Astrocyte (in vitro differentiated cells and primary cell): ENCODE measurements at regions not wholly inside any gene's neighbourhood (a gene's known extent, or its start where the extent isn't known, plus 50 kb on each side); places are given as distances from the start of the nearest gene placed in this dataset.

Experiments
- DNase-seq: peaks from one replicate; pipeline ENCODE4 v3.0.0-alpha.2; 2010; ENCODE audit warnings: low read depth
- FAIRE-seq: peaks from 2 replicates; lab custom pipeline; 2011; peaks lifted over from hg19 to GRCh38; lab: Jason Lieb, UNC
- H2AFZ ChIP-seq: 2 replicates; pipeline ENCODE4 v1.6.0; 2012; ENCODE audit warnings: low read depth, low read length, inconsistent platforms
- H3K27ac ChIP-seq: 2 replicates; pipeline ENCODE4 v1.5.1; 2011; ENCODE audit warnings: low read depth, low read length, inconsistent platforms
- H3K27me3 ChIP-seq: 2 replicates; pipeline ENCODE4 v1.6.0; 2011; ENCODE audit warnings: low read length, inconsistent platforms; ENCODE audit not compliant: insufficient read depth
- H3K36me3 ChIP-seq: 2 replicates; pipeline ENCODE4 v1.5.1; 2011; ENCODE audit warnings: low read length, inconsistent platforms; ENCODE audit not compliant: insufficient read depth
- H3K4me1 ChIP-seq: 2 replicates; pipeline ENCODE4 v1.5.1; 2011; ENCODE audit warnings: low read length, inconsistent platforms; ENCODE audit not compliant: insufficient read depth
- H3K4me2 ChIP-seq: 2 replicates; pipeline ENCODE4 v1.6.0; 2012; ENCODE audit warnings: low read length, inconsistent platforms
- H3K4me3 ChIP-seq: 2 replicates; pipeline ENCODE4 v1.5.1; 2011; ENCODE audit warnings: low read depth, mild to moderate bottlenecking, low read length, inconsistent platforms; ENCODE audit not compliant: insufficient read depth
- H3K79me2 ChIP-seq: 2 replicates; pipeline ENCODE4 v1.6.0; 2012; ENCODE audit warnings: mild to moderate bottlenecking, low read length, inconsistent platforms; ENCODE audit not compliant: insufficient read depth
- H3K9ac ChIP-seq: 2 replicates; pipeline ENCODE4 v1.6.0; 2012; ENCODE audit warnings: mild to moderate bottlenecking, low read length, inconsistent platforms
- H3K9me3 ChIP-seq: 2 replicates; pipeline ENCODE4 v1.5.1; 2012; ENCODE audit warnings: low read depth, mild to moderate bottlenecking, low read length, inconsistent platforms; ENCODE audit not compliant: insufficient read depth
- H4K20me1 ChIP-seq: 2 replicates; pipeline ENCODE4 v1.6.0; 2012; ENCODE audit warnings: low read length, inconsistent platforms; ENCODE audit not compliant: insufficient read depth
- H3K27ac Mint-ChIP-seq: one replicate; pipeline ENCODE4 v1.8.0; 2021; ENCODE audit warnings: mild to moderate bottlenecking, mixed read lengths; ENCODE audit not compliant: unreplicated experiment
- H3K27me3 Mint-ChIP-seq: one replicate; pipeline ENCODE4 v1.8.0; 2021; ENCODE audit warnings: low read depth, mixed read lengths; ENCODE audit not compliant: unreplicated experiment
- H3K36me3 Mint-ChIP-seq: one replicate; pipeline ENCODE4 v1.8.0; 2021; ENCODE audit warnings: low read depth, mixed read lengths; ENCODE audit not compliant: unreplicated experiment
- H3K4me1 Mint-ChIP-seq: one replicate; pipeline ENCODE4 v1.8.0; 2021; ENCODE audit warnings: low read depth, mixed read lengths; ENCODE audit not compliant: unreplicated experiment
- H3K4me3 Mint-ChIP-seq: one replicate; pipeline ENCODE4 v1.8.0; 2021; ENCODE audit warnings: mild to moderate bottlenecking, moderate library complexity, mixed read lengths; ENCODE audit not compliant: unreplicated experiment
- H3K9me3 Mint-ChIP-seq: one replicate; pipeline ENCODE4 v1.8.0; 2021; ENCODE audit warnings: mild to moderate bottlenecking, mixed read lengths; ENCODE audit not compliant: unreplicated experiment
- CTCF ChIP-seq: IDR thresholded peaks from 2 replicates; pipeline ENCODE4 v1.5.1; 2011; ENCODE audit warnings: low read depth, mild to moderate bottlenecking, inconsistent platforms, low read length, moderate library complexity; ENCODE audit not compliant: insufficient read depth
- EZH2 ChIP-seq: IDR thresholded peaks from 2 replicates; pipeline ENCODE4 v1.6.1; 2012; ENCODE audit warnings: mild to moderate bottlenecking, low read length, inconsistent platforms; ENCODE audit not compliant: insufficient read depth

- H3K79me2 ChIP-seq: no peaks in the 10 kb centered on the region
- Mint-ChIP-seq H3K9me3 (peaks cover under 1% of the 10 kb centered on the region), H3K36me3 (no peaks in the 10 kb centered on the region), H3K4me1 (peaks cover 8% of the 10 kb centered on the region), H3K27me3 (no peaks in the 10 kb centered on the region), H3K27ac (no peak overlapping the region), H3K4me3 (no peak overlapping the region)
- H3K9ac ChIP-seq: no peak overlapping the region
- H3K9me3 ChIP-seq: peaks cover 2% of the 10 kb centered on the region
- no peak overlapping the region for H3K4me2 ChIP-seq
- H3K27ac ChIP-seq: no peak overlapping the region
- no peaks in the 10 kb centered on the region for H3K36me3 ChIP-seq
- H4K20me1 ChIP-seq: no peaks in the 10 kb centered on the region
- DNase-seq: no peak
- H3K27me3 ChIP-seq: no peaks in the 10 kb centered on the region
- no peak overlapping the region for H2AFZ ChIP-seq
- no peak for FAIRE-seq
- no peak overlapping the region for H3K4me3 ChIP-seq
- no peaks in the 10 kb centered on the region for H3K4me1 ChIP-seq
- no peak for TF ChIP-seq EZH2
- no peak for TF ChIP-seq CTCF
Observed at GRCh38 chr14:44170101-44170500, 337.0 kb downstream of the FSCB start.

DNA sequence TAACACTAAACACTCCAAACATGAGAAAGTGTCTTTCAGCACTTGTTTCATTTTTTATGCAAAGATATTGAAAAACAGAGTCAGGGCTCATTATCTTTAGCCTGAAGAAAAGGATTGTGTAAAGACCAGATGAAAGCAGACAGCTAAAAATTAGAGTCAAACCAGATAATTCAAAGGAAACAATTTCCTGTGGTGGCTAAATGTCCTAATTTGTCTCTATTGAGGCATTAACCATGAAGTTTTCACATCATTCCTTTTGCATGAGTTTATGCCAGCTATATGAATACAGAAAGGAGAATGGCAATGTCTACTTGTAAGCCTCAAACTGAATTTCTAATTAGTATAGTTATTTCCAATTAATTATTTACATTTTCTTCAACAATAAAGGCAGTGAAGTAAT is 338.5 kb downstream of the FSCB start:
- no peak overlapping the region for H3K4me3 Mint-ChIP-seq
- no peak for DNase-seq
- Histone ChIP-seq H3K27me3 (no peaks in the 10 kb centered on the region), H3K4me2 (no peak overlapping the region), H3K4me3 (no peak overlapping the region), H3K36me3 (no peaks in the 10 kb centered on the region), H3K27ac (no peak overlapping the region), H3K9ac (no peak overlapping the region), H2AFZ (no peak overlapping the region), H3K9me3 (peaks cover 2% of the 10 kb centered on the region), H4K20me1 (no peaks in the 10 kb centered on the region), H3K79me2 (no peaks in the 10 kb centered on the region), H3K4me1 (no peaks in the 10 kb centered on the region)
- H3K36me3 Mint-ChIP-seq: no peaks in the 10 kb centered on the region
- H3K27me3 Mint-ChIP-seq: no peaks in the 10 kb centered on the region
- H3K4me1 Mint-ChIP-seq: peaks cover 15% of the 10 kb centered on the region
- no peaks in the 10 kb centered on the region for H3K9me3 Mint-ChIP-seq
- TF ChIP-seq CTCF (no peak), EZH2 (no peak)
- H3K27ac Mint-ChIP-seq: no peak overlapping the region
- no peak for FAIRE-seq

- H3K79me2 ChIP-seq: no peaks in the 10 kb centered on the region
- H3K27ac Mint-ChIP-seq: no peak overlapping the region
- H3K27ac ChIP-seq: no peak overlapping the region
- no peak for TF ChIP-seq EZH2
- no peak for TF ChIP-seq CTCF
- H3K4me3 ChIP-seq: no peak overlapping the region
- H3K9me3 ChIP-seq: peaks cover 4% of the 10 kb centered on the region
- no peaks in the 10 kb centered on the region for H3K9me3 Mint-ChIP-seq
- DNase-seq (no peak), FAIRE-seq (no peak)
- H3K4me3 Mint-ChIP-seq: no peak overlapping the region
- H3K36me3 Mint-ChIP-seq: no peaks in the 10 kb centered on the region
- H3K4me1 Mint-ChIP-seq: peaks cover 15% of the 10 kb centered on the region
- H3K4me1 ChIP-seq: no peaks in the 10 kb centered on the region
- H3K27me3 Mint-ChIP-seq: no peaks in the 10 kb centered on the region
- H4K20me1 ChIP-seq: no peaks in the 10 kb centered on the region
- H3K4me2 ChIP-seq: no peak overlapping the region
- H2AFZ ChIP-seq: no peak overlapping the region
- H3K9ac ChIP-seq: no peak overlapping the region
- no peaks in the 10 kb centered on the region for H3K36me3 ChIP-seq
- no peaks in the 10 kb centered on the region for H3K27me3 ChIP-seq
Observed at GRCh38 chr14:44166611-44167010, 340.5 kb downstream of the FSCB start.
